GM13976 (cell line): ENCODE measurements at regions not wholly inside any gene's neighbourhood (a gene's known extent, or its start where the extent isn't known, plus 50 kb on each side); places are given as distances from the start of the nearest gene placed in this dataset.

Experiments used
- DNase-seq: peaks from one replicate; pipeline ENCODE4 v3.0.0; 2012; ENCODE audit warnings: low spot score
- CTCF ChIP-seq: IDR thresholded peaks from 2 replicates; pipeline ENCODE4 v1.5.1; 2012; ENCODE audit warnings: borderline replicate concordance, mild to moderate bottlenecking; ENCODE audit not compliant: insufficient read depth; ENCODE audit errors: extremely low read depth, missing control alignments, control extremely low read depth
- in situ Hi-C: fragments of 300-500 bp; cut with MboI; formaldehyde crosslinking; loops from one replicate; pipeline ENCODE4 v1.12.0; 2022; ENCODE audit warnings: low sequenced_read_pairs, mixed read lengths, inconsistent platforms; ENCODE audit not compliant: unreplicated experiment

- in situ Hi-C loops = no loop called here
- no peak for DNase-seq
- no peak for TF ChIP-seq CTCF
Measured at GRCh38 chr6:165968408-165968807, 199.2 kb downstream of the TBXT start.

GRCh38 chr6:165967810-165968407 lies 199.7 kb downstream of the TBXT start:
- TF ChIP-seq CTCF = no peak
- no peak for DNase-seq
- in situ Hi-C loops = no loop called here

- DNase-seq = no peak
- in situ Hi-C loops = no loop called here
- TF ChIP-seq CTCF = no peak
Measured at GRCh38 chr6:165963750-165964149, 203.9 kb downstream of the TBXT start.

GRCh38 chr6:165962366-165962765 lies 205.3 kb downstream of the TBXT start:
- in situ Hi-C loops = no loop called here
- no peak for DNase-seq
- TF ChIP-seq CTCF = no peak

GRCh38 chr6:165961233-165961632 lies 206.4 kb downstream of the TBXT start:
- in situ Hi-C loops = no loop called here
- no peak for DNase-seq
- TF ChIP-seq CTCF = no peak

GRCh38 chr6:165960695-165961094 lies 207.0 kb downstream of the TBXT start:
- DNase-seq = no peak
- TF ChIP-seq CTCF = no peak
- in situ Hi-C loops = no loop called here
